Common myeloid progenitor, CD34-positive (primary cell): ENCODE measurements at regions not wholly inside any gene's neighbourhood (a gene's known extent, or its start where the extent isn't known, plus 50 kb on each side); places are given as distances from the start of the nearest gene placed in this dataset.

Source experiments
- CTCF ChIA-PET: fragments of 350-600 bp; sonication (Branson Sonifier 250); formaldehyde crosslinking; loops from one replicate; lab custom pipeline; 2021; ENCODE audit warnings: antibody characterized with exemption; lab: Charles Lee
- POLR2A ChIA-PET: fragments of 350-600 bp; sonication (Branson Sonifier 250); formaldehyde crosslinking; loops from one replicate; lab custom pipeline; 2021; ENCODE audit warnings: antibody characterized with exemption; lab: Charles Lee
- DNase-seq, 3 donors: peaks; one replicate each; pipeline versions ENCODE4 v3.0.0 to v3.0.0-alpha.2; 2013
- H3K27ac ChIP-seq, 2 experiments: 1 replicate in 1 of 2; 2 replicates in 1 of 2; pipeline ENCODE4 v1.7.0; 2013; ENCODE audit warnings: inconsistent platforms in 2 of 2, low read length in 2 of 2, mild to moderate bottlenecking in 2 of 2, low read depth in 1 of 2, moderate library complexity in 1 of 2; ENCODE audit not compliant: severe bottlenecking in 2 of 2, insufficient read depth in 1 of 2, poor library complexity in 1 of 2
- H3K27me3 ChIP-seq, 5 experiments: replicated peaks in 2 of 5; 1 replicate in 3 of 5; 2 replicates in 2 of 5; pipeline versions ENCODE4 v1.6.1 to v1.7.0; 2013; ENCODE audit warnings: low read length in 4 of 5, mild to moderate bottlenecking in 2 of 5, moderate library complexity in 2 of 5, inconsistent platforms in 1 of 5; ENCODE audit not compliant: insufficient read depth in 5 of 5, control insufficient read depth in 4 of 5
- H3K36me3 ChIP-seq, 4 experiments: 1 replicate in 2 of 4; 2 replicates in 2 of 4; pipeline versions ENCODE4 v1.6.1 to v1.7.0; 2013; ENCODE audit warnings: low read length in 3 of 4, control low read depth in 1 of 4, mild to moderate bottlenecking in 1 of 4; ENCODE audit not compliant: control insufficient read depth in 4 of 4, insufficient read depth in 4 of 4
- H3K4me1 ChIP-seq, 4 experiments: 1 replicate in 3 of 4; 2 replicates in 1 of 4; pipeline versions ENCODE4 v1.6.1 to v1.7.1; 2013; ENCODE audit warnings: low read length in 3 of 4, mild to moderate bottlenecking in 3 of 4, control low read depth in 1 of 4, inconsistent platforms in 1 of 4, moderate library complexity in 1 of 4; ENCODE audit not compliant: control insufficient read depth in 4 of 4, insufficient read depth in 4 of 4; ENCODE audit errors: control extremely low read depth in 1 of 4
- H3K4me3 ChIP-seq, 7 experiments: 1 replicate in 4 of 7; 2 replicates in 3 of 7; pipeline versions ENCODE4 v1.5.1 to v1.7.0; 2013; ENCODE audit warnings: mild to moderate bottlenecking in 7 of 7, low read length in 6 of 7, moderate library complexity in 6 of 7, inconsistent platforms in 2 of 7, low read depth in 2 of 7, control low read depth in 1 of 7; ENCODE audit not compliant: insufficient read depth in 4 of 7, control insufficient read depth in 1 of 7; ENCODE audit errors: extremely low read depth in 1 of 7
- H3K9me3 ChIP-seq, 5 experiments: 1 replicate in 4 of 5; 2 replicates in 1 of 5; pipeline versions ENCODE4 v1.6.1 to v1.7.1; 2013; ENCODE audit warnings: low read length in 4 of 5, mild to moderate bottlenecking in 2 of 5, inconsistent platforms in 1 of 5, low read depth in 1 of 5, moderate library complexity in 1 of 5; ENCODE audit not compliant: control insufficient read depth in 4 of 5, insufficient read depth in 2 of 5; ENCODE audit errors: control extremely low read depth in 1 of 5
- whole genome bisulfite sequencing: methylation state at CpG from one replicate; pipeline ENCODE4 v1.1.5; 2013; ENCODE audit not compliant: insufficient coverage; 5-methylcytosine and 5-hydroxymethylcytosine counted together

DNA sequence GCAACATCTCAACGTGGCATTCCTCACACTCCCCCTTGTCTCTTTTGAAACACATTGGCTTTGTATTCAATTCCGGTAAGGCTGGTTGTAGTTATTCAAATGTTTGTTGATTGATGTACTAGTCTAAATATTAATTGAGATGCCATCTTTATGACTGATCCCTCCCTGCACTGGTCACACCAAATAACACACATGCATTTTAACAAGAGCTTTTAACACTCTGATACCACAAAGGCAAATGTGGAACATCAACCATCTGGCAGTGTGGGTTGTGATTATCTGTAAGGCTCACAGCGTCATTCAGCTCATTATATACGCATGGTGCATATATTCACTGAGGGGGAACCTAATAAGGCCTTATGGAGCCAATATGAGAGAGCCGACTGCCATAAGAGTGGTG is 305.0 kb downstream of the TENT4A start:
- H3K4me1 ChIP-seq = no peaks in the 10 kb centered on the region
- H3K36me3 ChIP-seq = no peaks in the 10 kb centered on the region
- no peak for DNase-seq
- H3K9me3 ChIP-seq = peaks cover 2 to 22% (median 16%) of the 10 kb centered on the region in 5 experiments
- CTCF ChIA-PET = no interaction called here
- WGBS = no CpG with 5 or more reads among the region's 5 CpGs
- H3K4me3 ChIP-seq = no peak overlapping the region
- POLR2A ChIA-PET = interaction anchor here (0.6 kb wide), 1 partner anchor 90 kb away, joined by 4 read pairs; no protein-coding TSS in a partner anchor
- no peak overlapping the region for H3K27ac ChIP-seq
- H3K27me3 ChIP-seq = no peaks in the 10 kb centered on the region

DNA sequence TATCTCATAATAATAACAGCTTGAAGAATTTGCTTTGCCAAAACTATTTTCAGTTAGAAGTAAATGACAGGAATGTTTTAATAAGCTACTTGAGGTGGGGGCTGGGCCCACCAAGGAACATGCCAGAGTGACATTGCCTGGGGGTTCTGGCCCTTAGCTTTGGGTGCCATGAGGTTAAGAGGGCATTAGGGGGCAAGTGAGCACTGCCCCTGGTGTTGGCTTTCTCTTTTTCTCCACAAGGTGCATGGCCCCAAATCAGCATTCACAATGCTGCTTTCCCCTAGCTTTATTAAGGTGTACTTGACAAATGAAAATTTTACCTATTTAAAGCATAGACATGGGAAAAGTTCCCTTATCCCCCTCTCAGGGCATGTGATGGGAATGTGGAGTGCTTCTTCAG is 305.4 kb downstream of the TENT4A start:
- H3K9me3 ChIP-seq = peaks cover 2 to 26% (median 16%) of the 10 kb centered on the region in 5 experiments
- no peak overlapping the region for H3K27ac ChIP-seq
- no peaks in the 10 kb centered on the region for H3K27me3 ChIP-seq
- H3K4me1 ChIP-seq = no peaks in the 10 kb centered on the region
- H3K4me3 ChIP-seq = no peak overlapping the region
- CTCF ChIA-PET = no interaction called here
- POLR2A ChIA-PET = interaction anchor here (0.6 kb wide), 2 partner anchors 89 to 680 kb away, joined by 3 to 4 read pairs; no protein-coding TSS in a partner anchor
- no peaks in the 10 kb centered on the region for H3K36me3 ChIP-seq
- DNase-seq = no peak

DNA sequence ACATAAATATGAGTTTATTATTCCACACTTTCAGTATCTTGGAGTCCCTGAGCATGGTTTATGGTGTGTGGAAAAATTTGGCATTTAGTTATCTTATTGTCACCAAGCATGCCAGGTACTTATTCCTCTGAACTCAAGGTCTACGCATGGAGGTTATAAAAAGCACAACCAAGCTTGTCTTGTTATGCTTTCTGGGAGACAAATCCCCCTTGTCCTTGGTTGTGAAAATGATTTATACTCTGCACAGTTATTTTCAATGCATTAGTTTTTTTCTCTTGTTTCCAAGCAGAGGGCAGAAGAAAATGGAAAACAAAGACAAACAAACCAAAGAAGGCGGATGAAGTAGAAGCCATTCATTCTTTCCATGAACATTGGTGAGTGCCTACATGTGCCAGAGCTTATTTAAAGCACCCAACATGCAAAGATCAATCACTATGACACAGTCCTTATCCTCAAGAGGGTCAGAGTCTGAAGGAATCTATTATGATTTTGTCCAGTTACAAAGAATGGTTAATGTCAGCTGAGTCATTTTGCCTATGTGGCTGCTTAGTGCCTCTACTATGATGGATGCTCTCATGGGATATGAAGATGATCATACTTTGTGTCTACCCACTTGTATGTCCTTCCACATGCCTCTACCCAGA is 323.1 kb downstream of the TENT4A start:
- ChIA-PET CTCF (no interaction called here), POLR2A (no interaction called here)
- no peak for DNase-seq
- H3K27ac ChIP-seq = no peak overlapping the region
- H3K4me1 ChIP-seq = no peaks in the 10 kb centered on the region
- H3K27me3 ChIP-seq = no peaks in the 10 kb centered on the region
- no CpG with 5 or more reads among the region's 2 CpGs for WGBS
- H3K4me3 ChIP-seq = no peak overlapping the region
- H3K36me3 ChIP-seq = no peaks in the 10 kb centered on the region
- H3K9me3 ChIP-seq = no peaks in the 10 kb centered on the region

DNA sequence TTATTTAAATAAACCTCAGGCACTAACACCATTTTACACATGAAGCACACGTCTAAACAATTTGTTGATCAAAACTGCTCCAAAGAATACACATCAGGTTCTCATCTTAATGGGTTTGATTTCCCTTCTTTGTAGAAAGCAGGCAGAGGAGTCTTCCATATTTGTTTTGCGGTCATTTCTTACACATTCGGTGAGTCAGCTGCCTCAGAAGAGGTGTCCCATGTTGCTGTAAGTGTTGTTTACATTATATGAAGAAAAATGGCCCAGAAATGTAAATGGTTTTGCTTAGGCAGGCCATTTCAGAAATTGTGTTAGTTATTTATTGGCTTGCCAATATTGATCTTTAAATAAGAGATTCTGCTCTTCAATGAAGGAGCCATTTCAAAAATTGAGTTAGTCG is 325.8 kb downstream of the TENT4A start:
- Histone ChIP-seq H3K36me3 (no peaks in the 10 kb centered on the region), H3K27me3 (no peaks in the 10 kb centered on the region), H3K4me1 (no peaks in the 10 kb centered on the region), H3K9me3 (no peaks in the 10 kb centered on the region), H3K27ac (no peak overlapping the region), H3K4me3 (no peak overlapping the region)
- CTCF ChIA-PET = no interaction called here
- 100% methylated on average over 3 of the region's 4 CpGs for WGBS
- DNase-seq = no peak
- POLR2A ChIA-PET = no interaction called here

DNA sequence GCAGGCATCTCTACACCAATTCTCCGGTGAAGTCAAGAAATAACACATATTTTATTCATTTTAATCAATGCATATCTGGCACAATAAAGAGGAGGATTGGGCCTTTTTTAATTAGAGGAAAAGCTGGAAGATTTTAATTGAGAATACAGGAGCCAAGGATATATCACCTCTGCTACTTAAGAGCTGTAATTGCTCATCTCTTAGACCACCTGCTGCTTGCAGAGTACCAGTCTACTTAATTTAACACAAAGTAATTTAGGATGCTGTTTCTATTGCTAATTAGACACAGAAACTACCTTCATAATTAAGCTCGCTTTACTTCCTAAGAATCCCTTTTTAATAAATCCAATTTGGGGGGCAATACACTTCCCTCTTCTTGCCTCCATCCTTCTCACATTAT is 326.9 kb downstream of the TENT4A start:
- 100% methylated on average over 1 of the region's 2 CpGs for WGBS
- H3K4me3 ChIP-seq = no peak overlapping the region
- H3K9me3 ChIP-seq = no peaks in the 10 kb centered on the region
- DNase-seq = no peak
- H3K36me3 ChIP-seq = no peaks in the 10 kb centered on the region
- H3K27ac ChIP-seq = no peak overlapping the region
- H3K4me1 ChIP-seq = no peaks in the 10 kb centered on the region
- ChIA-PET CTCF (no interaction called here), POLR2A (no interaction called here)
- H3K27me3 ChIP-seq = no peaks in the 10 kb centered on the region

DNA sequence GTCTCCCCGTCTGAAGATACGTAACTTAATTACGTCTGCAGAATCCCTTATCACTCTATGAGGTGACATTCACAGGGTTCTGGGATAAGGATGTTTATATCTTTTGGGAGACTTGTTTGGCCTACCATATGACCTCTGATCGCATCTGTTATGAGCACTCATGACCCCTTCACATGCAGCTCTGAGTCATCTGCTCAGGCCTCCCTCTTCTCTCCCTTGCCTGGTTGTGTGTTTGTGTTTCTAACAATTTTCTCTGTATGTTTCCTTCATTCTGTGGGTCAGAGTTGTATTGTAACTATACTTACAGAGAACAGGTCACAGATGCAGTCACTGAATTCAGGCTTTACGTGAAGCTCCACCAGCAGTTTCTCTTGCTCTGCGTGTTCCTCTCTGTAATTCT is 330.6 kb downstream of the TENT4A start:
- WGBS = 91% methylated on average over 4 of the region's 6 CpGs
- no peak overlapping the region for H3K4me3 ChIP-seq

DNA sequence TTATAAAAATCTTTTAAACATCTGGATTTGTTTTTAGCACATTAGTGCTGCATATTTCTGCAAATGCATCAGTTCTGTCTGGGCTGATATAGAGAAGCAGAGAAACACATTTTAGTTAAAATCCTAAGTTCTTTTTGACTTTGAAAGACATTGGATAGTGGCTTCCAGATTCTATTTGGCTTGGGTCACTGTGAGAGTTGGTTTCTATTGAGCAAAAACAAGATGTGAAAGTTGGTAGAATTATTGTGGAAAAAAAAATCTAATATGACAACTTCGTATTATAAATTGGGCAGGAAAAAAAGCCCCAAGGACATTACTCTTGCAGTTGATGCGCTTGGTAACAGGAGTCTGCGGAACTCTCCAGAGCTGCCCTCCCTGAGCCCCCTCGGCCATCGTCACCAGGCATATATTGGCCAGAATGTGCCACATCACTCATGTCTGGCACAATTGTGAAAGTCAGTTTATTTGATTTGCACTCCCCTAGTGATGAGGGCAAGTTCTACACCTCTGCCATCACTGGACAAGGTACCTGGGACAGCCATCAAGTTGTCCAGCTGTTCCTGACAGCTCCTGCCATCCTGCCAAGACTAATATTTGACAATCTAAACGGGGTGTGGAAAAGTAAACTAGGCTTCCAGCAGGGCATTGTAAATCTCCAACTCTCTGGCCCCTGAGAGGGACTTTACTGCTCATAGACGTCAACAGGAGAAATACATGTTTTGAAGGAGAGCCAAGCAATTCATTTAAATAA is 334.5 kb downstream of the TENT4A start:
- 95% methylated on average over 5 of the region's 7 CpGs for WGBS
- POLR2A ChIA-PET = no interaction called here
- Histone ChIP-seq H3K36me3 (no peaks in the 10 kb centered on the region), H3K27ac (no peak overlapping the region), H3K27me3 (no peaks in the 10 kb centered on the region), H3K4me1 (no peaks in the 10 kb centered on the region), H3K9me3 (no peaks in the 10 kb centered on the region), H3K4me3 (no peak overlapping the region)
- no peak for DNase-seq
- CTCF ChIA-PET = no interaction called here

More for the DNA sequence above, 330.6 kb downstream of the TENT4A start:
- CTCF ChIA-PET = no interaction called here
- no peak for DNase-seq
- Histone ChIP-seq H3K4me1 (no peaks in the 10 kb centered on the region), H3K27me3 (no peaks in the 10 kb centered on the region), H3K36me3 (no peaks in the 10 kb centered on the region), H3K9me3 (no peaks in the 10 kb centered on the region), H3K27ac (no peak overlapping the region)
- POLR2A ChIA-PET = no interaction called here
